H9 (cell line): ENCODE measurements at regions not wholly inside any gene's neighbourhood (a gene's known extent, or its start where the extent isn't known, plus 50 kb on each side); places are given as distances from the start of the nearest gene placed in this dataset.

Source experiments
- DNase-seq: peaks from one replicate; pipeline ENCODE4 v3.0.0-alpha.2; 2017
- H2AFZ ChIP-seq: one replicate; pipeline ENCODE4 v1.6.1; 2013; ENCODE audit warnings: mild to moderate bottlenecking, low read length, control low read depth, moderate library complexity
- H2AK5ac ChIP-seq: 2 replicates; pipeline ENCODE4 v1.6.1; 2013; ENCODE audit warnings: low read length, control low read depth, mixed read lengths; ENCODE audit not compliant: insufficient read length
- H2BK120ac ChIP-seq: one replicate; pipeline ENCODE4 v1.6.1; 2013; ENCODE audit warnings: low read depth, mild to moderate bottlenecking, low read length, control low read depth, inconsistent platforms; ENCODE audit not compliant: poor library complexity, severe bottlenecking
- H2BK12ac ChIP-seq: 2 replicates; pipeline ENCODE4 v1.6.1; 2013; ENCODE audit warnings: low read length, control low read depth, mixed read lengths, low read depth; ENCODE audit not compliant: insufficient read length
- H2BK15ac ChIP-seq: 2 replicates; pipeline ENCODE4 v1.6.1; 2013; ENCODE audit warnings: low read depth, low read length, control low read depth
- H2BK20ac ChIP-seq: one replicate; pipeline ENCODE4 v1.6.1; 2013; ENCODE audit warnings: low read depth, mild to moderate bottlenecking, low read length, control low read depth, inconsistent platforms; ENCODE audit not compliant: poor library complexity, severe bottlenecking
- H2BK5ac ChIP-seq: 2 replicates; pipeline ENCODE4 v1.6.1; 2013; ENCODE audit warnings: low read length, control low read depth, mixed read lengths; ENCODE audit not compliant: insufficient read length
- H3K14ac ChIP-seq: 2 replicates; pipeline ENCODE4 v1.6.1; 2013; ENCODE audit warnings: low read length, control low read depth; ENCODE audit not compliant: insufficient read depth
- H3K18ac ChIP-seq: 2 replicates; pipeline ENCODE4 v1.6.1; 2013; ENCODE audit warnings: low read depth, mild to moderate bottlenecking, mixed read lengths, low read length, control low read depth; ENCODE audit not compliant: insufficient read length
- H3K23ac ChIP-seq: 2 replicates; pipeline ENCODE4 v1.6.1; 2013; ENCODE audit warnings: low read length, control low read depth, mixed read lengths, low read depth; ENCODE audit not compliant: insufficient read length
- H3K23me2 ChIP-seq: 2 replicates; pipeline ENCODE4 v1.6.1; 2013; ENCODE audit warnings: low read depth, mild to moderate bottlenecking, mixed read lengths, low read length, control low read depth; ENCODE audit not compliant: insufficient read length, poor library complexity, severe bottlenecking
- H3K27ac ChIP-seq: 2 replicates; pipeline ENCODE4 v1.5.1; 2013; ENCODE audit warnings: low read length, control low read depth, mixed read lengths, low read depth; ENCODE audit not compliant: insufficient read length
- H3K27me3 ChIP-seq: 2 replicates; pipeline ENCODE4 v1.6.1; 2013; ENCODE audit warnings: low read length, control low read depth, inconsistent platforms; ENCODE audit not compliant: insufficient read depth
- H3K4ac ChIP-seq: 2 replicates; pipeline ENCODE4 v1.6.1; 2013; ENCODE audit warnings: low read depth, mild to moderate bottlenecking, control low read depth, inconsistent platforms, low read length, moderate library complexity
- H3K4me1 ChIP-seq: 2 replicates; pipeline ENCODE4 v1.6.1; 2013; ENCODE audit warnings: low read length, control low read depth, inconsistent platforms; ENCODE audit not compliant: insufficient read depth
- H3K4me2 ChIP-seq: 2 replicates; pipeline ENCODE4 v1.6.1; 2013; ENCODE audit warnings: low read length, control low read depth, mixed read lengths; ENCODE audit not compliant: insufficient read length, insufficient read depth
- H3K56ac ChIP-seq: 2 replicates; pipeline ENCODE4 v1.6.1; 2013; ENCODE audit warnings: low read depth, mild to moderate bottlenecking, mixed read lengths, low read length, control low read depth; ENCODE audit not compliant: insufficient read length
- H3K79me1 ChIP-seq: 2 replicates; pipeline ENCODE4 v1.6.1; 2013; ENCODE audit warnings: low read depth, mild to moderate bottlenecking, moderate library complexity, low read length, control low read depth, inconsistent platforms; ENCODE audit not compliant: insufficient read depth, poor library complexity, severe bottlenecking
- H3K79me2 ChIP-seq: 2 replicates; pipeline ENCODE4 v1.6.1; 2013; ENCODE audit warnings: low read length, control low read depth, inconsistent platforms; ENCODE audit not compliant: insufficient read depth
- H3K9ac ChIP-seq: 2 replicates; pipeline ENCODE4 v1.6.1; 2013; ENCODE audit warnings: low read length, control low read depth, mixed read lengths; ENCODE audit not compliant: insufficient read length; ENCODE audit errors: extremely low read depth
- H3K9me3 ChIP-seq: one replicate; pipeline ENCODE4 v1.6.1; 2013; ENCODE audit warnings: low read depth, low read length, inconsistent platforms; ENCODE audit not compliant: control insufficient read depth
- H3T11ph ChIP-seq: one replicate; pipeline ENCODE4 v1.6.1; 2013; ENCODE audit warnings: mild to moderate bottlenecking, low read length, control low read depth, inconsistent platforms
- H4K20me1 ChIP-seq: one replicate; pipeline ENCODE4 v1.6.1; 2013; ENCODE audit not compliant: control insufficient read depth, insufficient read length, insufficient read depth
- H4K5ac ChIP-seq: 2 replicates; pipeline ENCODE4 v1.6.1; 2013; ENCODE audit warnings: low read depth, mild to moderate bottlenecking, mixed read lengths, low read length, control low read depth; ENCODE audit not compliant: insufficient read length
- H4K8ac ChIP-seq: replicated peaks from 2 replicates; pipeline ENCODE4 v1.6.1; 2013; ENCODE audit warnings: low read length, control low read depth, mixed read lengths, low read depth; ENCODE audit not compliant: insufficient read length
- H4K91ac ChIP-seq: 2 replicates; pipeline ENCODE4 v1.6.1; 2013; ENCODE audit warnings: low read depth, mild to moderate bottlenecking, moderate library complexity, mixed read lengths, low read length, control low read depth; ENCODE audit not compliant: insufficient read length
- H3K27ac Mint-ChIP-seq, 3 experiments: 2 replicates in 2 of 3; 3 replicates in 1 of 3; pipeline ENCODE4 v1.8.0; 2020 to 2021; ENCODE audit warnings: mixed read lengths in 3 of 3, mild to moderate bottlenecking in 1 of 3, moderate library complexity in 1 of 3
- H3K27me3 Mint-ChIP-seq: 2 replicates; pipeline ENCODE4 v1.8.0; 2021; ENCODE audit warnings: low read depth, mild to moderate bottlenecking, moderate library complexity, mixed read lengths
- H3K36me3 Mint-ChIP-seq, 3 experiments: 2 replicates in 2 of 3; 3 replicates in 1 of 3; pipeline ENCODE4 v1.8.0; 2020 to 2021; ENCODE audit warnings: low read depth in 3 of 3, mixed read lengths in 3 of 3; ENCODE audit not compliant: insufficient read depth in 1 of 3
- H3K4me1 Mint-ChIP-seq, 2 experiments: 2 replicates each; pipeline ENCODE4 v1.8.0; 2020; ENCODE audit warnings: mixed read lengths in 2 of 2
- H3K4me3 Mint-ChIP-seq, 2 experiments: 2 replicates in 1 of 2; 3 replicates in 1 of 2; pipeline ENCODE4 v1.8.0; 2020 to 2021; ENCODE audit warnings: mild to moderate bottlenecking in 2 of 2, mixed read lengths in 2 of 2, moderate library complexity in 1 of 2
- H3K9me3 Mint-ChIP-seq, 2 experiments: 2 replicates in 1 of 2; 3 replicates in 1 of 2; pipeline ENCODE4 v1.8.0; 2020; ENCODE audit warnings: mild to moderate bottlenecking in 2 of 2, mixed read lengths in 2 of 2, moderate library complexity in 1 of 2
- WGBS: extraction: QIAGEN DNeasy Blood & Tissue Kit; methylation state at CpG from one replicate; pipeline ENCODE4 v1.1.7; 2013; ENCODE audit warnings: missing lambda C conversion rate, low lambda C conversion rate, mixed read lengths; ENCODE audit not compliant: insufficient read length; ENCODE audit errors: extremely low coverage; 5-methylcytosine and 5-hydroxymethylcytosine counted together
- TF ChIP-seq, protein P1 (sequence below): fragments of 200-600 bp; sonication (generic); conservative IDR thresholded peaks from 3 replicates; pipeline ENCODE4 v1.8.0; 2021; ENCODE audit warnings: antibody characterized with exemption, mild to moderate bottlenecking

- Histone ChIP-seq H3K4ac (no peak overlapping the region), H4K5ac (no peak overlapping the region), H2BK12ac (no peak overlapping the region), H4K91ac (no peak overlapping the region), H3K23me2 (no peaks in the 10 kb centered on the region), H3K56ac (no peak overlapping the region), H3K9ac (no peak overlapping the region), H2BK20ac (no peak overlapping the region), H3K23ac (no peak overlapping the region), H3K4me1 (no peaks in the 10 kb centered on the region), H3K79me1 (no peaks in the 10 kb centered on the region), H4K20me1 (no peaks in the 10 kb centered on the region), H3K4me2 (no peak overlapping the region), H2AK5ac (no peak overlapping the region), H2BK5ac (no peak overlapping the region), H3K27ac (no peak overlapping the region), H3K79me2 (no peaks in the 10 kb centered on the region), H2AFZ (no peak overlapping the region), H4K8ac (no peak overlapping the region), H3K18ac (no peak overlapping the region), H2BK15ac (no peak overlapping the region), H3T11ph (no peak overlapping the region), H2BK120ac (no peak overlapping the region), H3K9me3 (no peaks in the 10 kb centered on the region), H3K27me3 (no peaks in the 10 kb centered on the region), H3K14ac (no peak overlapping the region)
- no peaks in the 10 kb centered on the region; a peak in 1 of 5 replicates for H3K9me3 Mint-ChIP-seq
- no peak for DNase-seq
- TF ChIP-seq, protein P1, sequence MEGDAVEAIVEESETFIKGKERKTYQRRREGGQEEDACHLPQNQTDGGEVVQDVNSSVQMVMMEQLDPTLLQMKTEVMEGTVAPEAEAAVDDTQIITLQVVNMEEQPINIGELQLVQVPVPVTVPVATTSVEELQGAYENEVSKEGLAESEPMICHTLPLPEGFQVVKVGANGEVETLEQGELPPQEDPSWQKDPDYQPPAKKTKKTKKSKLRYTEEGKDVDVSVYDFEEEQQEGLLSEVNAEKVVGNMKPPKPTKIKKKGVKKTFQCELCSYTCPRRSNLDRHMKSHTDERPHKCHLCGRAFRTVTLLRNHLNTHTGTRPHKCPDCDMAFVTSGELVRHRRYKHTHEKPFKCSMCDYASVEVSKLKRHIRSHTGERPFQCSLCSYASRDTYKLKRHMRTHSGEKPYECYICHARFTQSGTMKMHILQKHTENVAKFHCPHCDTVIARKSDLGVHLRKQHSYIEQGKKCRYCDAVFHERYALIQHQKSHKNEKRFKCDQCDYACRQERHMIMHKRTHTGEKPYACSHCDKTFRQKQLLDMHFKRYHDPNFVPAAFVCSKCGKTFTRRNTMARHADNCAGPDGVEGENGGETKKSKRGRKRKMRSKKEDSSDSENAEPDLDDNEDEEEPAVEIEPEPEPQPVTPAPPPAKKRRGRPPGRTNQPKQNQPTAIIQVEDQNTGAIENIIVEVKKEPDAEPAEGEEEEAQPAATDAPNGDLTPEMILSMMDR: no peak
- H3K27me3 Mint-ChIP-seq: no peaks in the 10 kb centered on the region
- H3K4me3 Mint-ChIP-seq: no peak overlapping the region
- no peak overlapping the region; a peak in 2 of 7 replicates for H3K27ac Mint-ChIP-seq
- WGBS: no CpG with 5 or more reads among the region's 9 CpGs
- H3K4me1 Mint-ChIP-seq: peaks cover 0 to 12% of the 10 kb centered on the region in 2 experiments; a peak in 2 of 4 replicates
- H3K36me3 Mint-ChIP-seq: no peaks in the 10 kb centered on the region; a peak in 1 of 7 replicates
These were observed 218.1 kb downstream of the WDR11 start for GRCh38 chr10:121069061-121069850.
